Endothelial cell of umbilical vein (primary cell): ENCODE measurements at regions not wholly inside any gene's neighbourhood (a gene's known extent, or its start where the extent isn't known, plus 50 kb on each side); places are given as distances from the start of the nearest gene placed in this dataset.

Source experiments
- BruUV-seq: library from RNA; stranded (reverse); fragments of 400-500 nt; replicated peaks from 2 replicates; lab custom pipeline; 2021; lab: Mats Ljungman, UMichigan
- CTCF ChIA-PET: fragments of 300-600, 350-600 bp; sonication (Branson Sonifier 250); formaldehyde crosslinking; loops from one replicate; lab custom pipeline; 2021; ENCODE audit warnings: antibody characterized with exemption, inconsistent platforms; lab: Charles Lee
- POLR2A ChIA-PET: fragments of 300-600, 350-600 bp; sonication (Branson Sonifier 250); formaldehyde crosslinking; loops from one replicate; lab custom pipeline; 2021; ENCODE audit warnings: antibody characterized with exemption, inconsistent platforms; lab: Charles Lee
- DNase-seq: peaks from one replicate; pipeline ENCODE4 v3.0.0-alpha.2; 2011; ENCODE audit warnings: low read depth, low spot score
- FAIRE-seq: peaks from 2 replicates; lab custom pipeline; 2011; peaks lifted over from hg19 to GRCh38; lab: Jason Lieb, UNC
- H2AFZ ChIP-seq: 2 replicates; pipeline ENCODE4 v1.6.0; 2012; ENCODE audit warnings: low read depth, low read length, control low read depth, inconsistent platforms
- H3K27ac ChIP-seq: 2 replicates; pipeline ENCODE4 v1.5.1; 2011; ENCODE audit warnings: low read depth, mild to moderate bottlenecking, control low read depth, low read length, moderate library complexity; ENCODE audit not compliant: insufficient read depth
- H3K27me3 ChIP-seq, 2 experiments: 2 replicates each; pipeline versions ENCODE4 v1.6.0 to v1.6.1; 2011; ENCODE audit warnings: low read length in 2 of 2, mixed read lengths in 1 of 2; ENCODE audit not compliant: control insufficient read depth in 2 of 2, insufficient read depth in 2 of 2
- H3K36me3 ChIP-seq, 2 experiments: 2 replicates in 1 of 2; 3 replicates in 1 of 2; pipeline ENCODE4 v1.5.1; 2011; ENCODE audit warnings: low read length in 2 of 2, mild to moderate bottlenecking in 1 of 2, moderate library complexity in 1 of 2; ENCODE audit not compliant: control insufficient read depth in 2 of 2, insufficient read depth in 2 of 2; ENCODE audit errors: extremely low read depth in 1 of 2
- H3K4me1 ChIP-seq: 3 replicates; pipeline ENCODE4 v1.5.1; 2011; ENCODE audit warnings: mild to moderate bottlenecking, low read length; ENCODE audit not compliant: control insufficient read depth, insufficient read depth; ENCODE audit errors: extremely low read depth
- H3K4me2 ChIP-seq: 2 replicates; pipeline ENCODE4 v1.6.1; 2011; ENCODE audit warnings: low read length, control low read depth, mixed read lengths; ENCODE audit not compliant: insufficient read depth
- H3K4me3 ChIP-seq, 3 experiments: fragments of 200-600 bp in 1 of 3; sonication (generic), shearing (Covaris generic) in 1 of 3; replicated peaks in 1 of 3; 2 replicates each; pipeline ENCODE4 v1.5.1; 2011 to 2016; ENCODE audit warnings: control low read depth in 3 of 3, low read length in 3 of 3, mild to moderate bottlenecking in 2 of 3, inconsistent platforms in 1 of 3, low read depth in 1 of 3, moderate library complexity in 1 of 3; ENCODE audit not compliant: insufficient read depth in 1 of 3
- H3K79me2 ChIP-seq: 2 replicates; pipeline ENCODE4 v1.6.0; 2012; ENCODE audit warnings: low read length, inconsistent platforms; ENCODE audit not compliant: control insufficient read depth, insufficient read depth
- H3K9ac ChIP-seq: replicated peaks from 2 replicates; pipeline ENCODE3; 2011; ENCODE audit warnings: low read length, control low read depth; ENCODE audit not compliant: insufficient read depth; ENCODE audit errors: extremely low read depth
- H3K9me1 ChIP-seq: replicated peaks from 3 replicates; pipeline ENCODE4 v1.6.0; 2011; ENCODE audit warnings: mild to moderate bottlenecking, low read length; ENCODE audit not compliant: control insufficient read depth, insufficient read depth; ENCODE audit errors: extremely low read depth
- H3K9me3 ChIP-seq: replicated peaks from 2 replicates; pipeline ENCODE4 v1.5.1; 2012; ENCODE audit warnings: low read length, inconsistent platforms; ENCODE audit not compliant: control insufficient read depth, insufficient read depth
- H4K20me1 ChIP-seq: replicated peaks from 2 replicates; pipeline ENCODE3; 2011; ENCODE audit warnings: mild to moderate bottlenecking, low read length; ENCODE audit not compliant: control insufficient read depth, insufficient read depth; ENCODE audit errors: extremely low read depth
- EZH2 ChIP-seq: IDR thresholded peaks from 2 replicates; pipeline ENCODE4 v1.6.1; 2012; ENCODE audit warnings: borderline replicate concordance, low read depth, mild to moderate bottlenecking, moderate library complexity, low read length, inconsistent platforms; ENCODE audit not compliant: severe bottlenecking
- FOS ChIP-seq: IDR thresholded peaks from 2 replicates; pipeline ENCODE4 v1.6.1; 2011; ENCODE audit warnings: mild to moderate bottlenecking, low read length, moderate library complexity, borderline replicate concordance; ENCODE audit not compliant: insufficient read depth
- GATA2 ChIP-seq: IDR thresholded peaks from 2 replicates; pipeline ENCODE4 v1.7.0; 2011; ENCODE audit warnings: low read depth, mild to moderate bottlenecking, moderate library complexity, mixed read lengths, low read length; ENCODE audit not compliant: insufficient read length, insufficient read depth
- JUN ChIP-seq: IDR thresholded peaks from 2 replicates; pipeline ENCODE4 v1.6.1; 2011; ENCODE audit warnings: borderline replicate concordance, low read depth; ENCODE audit not compliant: insufficient read length, insufficient read depth
- MYC ChIP-seq: IDR thresholded peaks from one replicate; pipeline ENCODE4 v1.6.1; 2011; ENCODE audit warnings: mild to moderate bottlenecking, low read depth, low read length
- POLR2A ChIP-seq: IDR thresholded peaks from 2 replicates; pipeline ENCODE4 v1.6.1; 2012; ENCODE audit warnings: low read depth, mild to moderate bottlenecking, control low read depth, low read length
- POLR2AphosphoS5 ChIP-seq: IDR thresholded peaks from 2 replicates; pipeline ENCODE4 v1.6.1; 2012; ENCODE audit warnings: low read depth, mild to moderate bottlenecking, control low read depth, low read length, moderate library complexity; ENCODE audit not compliant: insufficient read depth
- dilution Hi-C: fragments of 300-500 bp; cut with MboI; formaldehyde crosslinking; loops from one replicate; pipeline ENCODE4 v1.15.0; 2019; ENCODE audit warnings: low sequenced_read_pairs; ENCODE audit not compliant: extremely low pct_ligation_motif_present
- intact Hi-C: fragments of 100-400 bp; cut with micrococcal nuclease; formaldehyde crosslinking; loops from one replicate; pipeline ENCODE4 v1.10.0; 2022
- TF ChIP-seq, protein P1 (sequence below), 2 donors: IDR thresholded peaks; 1 replicate in 1 of 2; 2 replicates in 1 of 2; pipeline ENCODE4 v1.5.1; 2011; ENCODE audit warnings: low read length in 2 of 2, mild to moderate bottlenecking in 2 of 2, moderate library complexity in 2 of 2, control low read depth in 1 of 2, inconsistent platforms in 1 of 2, low read depth in 1 of 2; ENCODE audit not compliant: insufficient read depth in 1 of 2; ENCODE audit errors: extremely low read depth in 1 of 2
- TF ChIP-seq, protein P2 (sequence below): IDR thresholded peaks from 2 replicates; pipeline ENCODE4 v1.6.1; 2011; ENCODE audit not compliant: insufficient read depth, insufficient read length

DNA sequence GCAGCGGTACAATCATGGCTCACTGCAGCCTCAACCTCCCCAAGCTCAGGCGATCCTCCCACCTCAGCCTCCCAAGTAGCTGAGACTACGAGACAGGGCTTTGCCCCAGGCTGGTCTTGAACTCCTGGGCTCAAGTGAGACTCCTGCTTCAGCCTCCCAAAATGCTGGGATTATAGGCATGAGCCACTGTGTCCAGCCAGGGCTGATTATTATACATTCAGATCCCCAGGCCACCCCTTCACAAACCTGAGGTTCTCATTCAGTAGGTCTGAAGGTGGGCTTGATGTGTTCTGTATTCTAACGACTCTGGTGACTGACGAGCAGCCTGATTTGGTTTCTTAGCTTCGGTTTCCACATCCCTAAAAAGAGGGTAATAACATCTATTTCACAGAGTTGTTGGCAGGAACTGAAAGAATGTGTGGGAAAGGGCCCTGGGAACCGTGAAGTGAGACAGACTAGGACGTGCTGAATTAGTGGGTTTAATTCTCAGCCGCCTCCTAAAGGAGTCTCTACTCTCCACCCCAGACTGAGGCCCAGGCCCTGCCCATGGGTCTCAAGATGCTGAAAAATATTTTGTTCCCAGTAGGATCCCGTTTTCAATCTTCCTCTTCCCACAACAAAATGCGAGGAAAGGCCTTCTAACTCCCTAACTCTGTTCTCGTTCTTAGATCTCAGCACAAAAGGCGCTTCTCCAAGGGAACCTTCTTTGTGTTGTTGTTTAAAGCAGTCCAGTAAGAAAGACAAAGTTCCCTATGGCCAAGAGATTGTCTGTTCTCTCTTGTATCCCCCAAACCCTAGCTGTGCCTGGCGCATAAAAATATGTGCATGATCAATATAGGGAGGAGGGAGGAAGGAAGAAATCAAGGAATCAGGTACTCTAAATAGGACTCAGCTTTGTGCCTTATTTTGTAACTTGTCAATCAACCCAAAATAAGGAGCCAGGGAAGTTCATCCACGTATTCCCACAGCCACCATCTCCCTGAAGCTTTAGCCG is 210.0 kb upstream of the TOPAZ1 start:
- CTCF ChIA-PET = no interaction called here
- H3K4me2 ChIP-seq = no peak overlapping the region
- no peak overlapping the region for H2AFZ ChIP-seq
- intact Hi-C loops = no loop called here
- no peaks in the 10 kb centered on the region for H3K36me3 ChIP-seq
- no peaks in the 10 kb centered on the region for H3K4me1 ChIP-seq
- no TSS peak for BruUV-seq
- FAIRE-seq (no peak), DNase-seq (no peak)
- no peak overlapping the region for H3K4me3 ChIP-seq
- no peaks in the 10 kb centered on the region for H3K9me1 ChIP-seq
- no peaks in the 10 kb centered on the region for H3K27me3 ChIP-seq
- POLR2A ChIA-PET = no interaction called here
- H3K79me2 ChIP-seq = no peaks in the 10 kb centered on the region
- no peaks in the 10 kb centered on the region for H4K20me1 ChIP-seq
- H3K9me3 ChIP-seq = no peaks in the 10 kb centered on the region
- H3K27ac ChIP-seq = no peak overlapping the region
- dilution Hi-C loops = no loop called here
- TF ChIP-seq, protein P1, sequence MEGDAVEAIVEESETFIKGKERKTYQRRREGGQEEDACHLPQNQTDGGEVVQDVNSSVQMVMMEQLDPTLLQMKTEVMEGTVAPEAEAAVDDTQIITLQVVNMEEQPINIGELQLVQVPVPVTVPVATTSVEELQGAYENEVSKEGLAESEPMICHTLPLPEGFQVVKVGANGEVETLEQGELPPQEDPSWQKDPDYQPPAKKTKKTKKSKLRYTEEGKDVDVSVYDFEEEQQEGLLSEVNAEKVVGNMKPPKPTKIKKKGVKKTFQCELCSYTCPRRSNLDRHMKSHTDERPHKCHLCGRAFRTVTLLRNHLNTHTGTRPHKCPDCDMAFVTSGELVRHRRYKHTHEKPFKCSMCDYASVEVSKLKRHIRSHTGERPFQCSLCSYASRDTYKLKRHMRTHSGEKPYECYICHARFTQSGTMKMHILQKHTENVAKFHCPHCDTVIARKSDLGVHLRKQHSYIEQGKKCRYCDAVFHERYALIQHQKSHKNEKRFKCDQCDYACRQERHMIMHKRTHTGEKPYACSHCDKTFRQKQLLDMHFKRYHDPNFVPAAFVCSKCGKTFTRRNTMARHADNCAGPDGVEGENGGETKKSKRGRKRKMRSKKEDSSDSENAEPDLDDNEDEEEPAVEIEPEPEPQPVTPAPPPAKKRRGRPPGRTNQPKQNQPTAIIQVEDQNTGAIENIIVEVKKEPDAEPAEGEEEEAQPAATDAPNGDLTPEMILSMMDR (IDR thresholded peaks at IDR 0.05; ENCODE audit: extremely low read depth in 1 of 2, insufficient read depth in 1 of 2, low read depth in 1 of 2, low read length in 2 of 2) = no peak
- TF ChIP-seq EZH2 = no peak
- TF ChIP-seq POLR2A = no peak
- no peak for TF ChIP-seq JUN
- TF ChIP-seq, protein P2, sequence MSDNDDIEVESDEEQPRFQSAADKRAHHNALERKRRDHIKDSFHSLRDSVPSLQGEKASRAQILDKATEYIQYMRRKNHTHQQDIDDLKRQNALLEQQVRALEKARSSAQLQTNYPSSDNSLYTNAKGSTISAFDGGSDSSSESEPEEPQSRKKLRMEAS = no peak
- TF ChIP-seq FOS = no peak
- TF ChIP-seq GATA2 = no peak
- no peak for TF ChIP-seq MYC
- no peak for TF ChIP-seq POLR2AphosphoS5
- no peak overlapping the region for H3K9ac ChIP-seq
